ENCODE measurements at regions not wholly inside any gene's neighbourhood (a gene's known extent, or its start where the extent isn't known, plus 50 kb on each side); places are given as distances from the start of the nearest gene placed in this dataset.

- no peaks in the 10 kb centered on the region for H3K9me3 ChIP-seq
- H3K27me3 ChIP-seq = no peaks in the 10 kb centered on the region
- DNase-seq (no peak), ATAC-seq (peak; percentile 82)
- TF ChIP-seq CTCF (IDR thresholded peaks at IDR 0.05) = no peak
- H3K36me3 ChIP-seq = no peaks in the 10 kb centered on the region
- H3K27ac ChIP-seq = no peak overlapping the region
- no peaks in the 10 kb centered on the region for H3K4me1 ChIP-seq
- intact Hi-C loops (cut with DNase I) = no loop called here
- H3K4me3 ChIP-seq = no peak overlapping the region
These were observed 877.6 kb downstream of the SLC4A3 start for GRCh38 chr2:220504938-220505503.

GRCh38 chr2:220506466-220506865 lies 879.0 kb downstream of the SLC4A3 start:
- DNase-seq (no peak), ATAC-seq (no peak)
- H3K4me1 ChIP-seq = no peaks in the 10 kb centered on the region
- no peaks in the 10 kb centered on the region for H3K9me3 ChIP-seq
- no peaks in the 10 kb centered on the region for H3K27me3 ChIP-seq
- H3K27ac ChIP-seq = no peak overlapping the region
- TF ChIP-seq CTCF (IDR thresholded peaks at IDR 0.05) = no peak
- no peaks in the 10 kb centered on the region for H3K36me3 ChIP-seq
- intact Hi-C loops (cut with DNase I) = no loop called here
- H3K4me3 ChIP-seq = no peak overlapping the region

GRCh38 chr2:220509096-220509757 lies 881.8 kb downstream of the SLC4A3 start:
- Histone ChIP-seq H3K9me3 (no peaks in the 10 kb centered on the region), H3K4me1 (no peaks in the 10 kb centered on the region), H3K4me3 (no peak overlapping the region), H3K27ac (no peak overlapping the region), H3K27me3 (no peaks in the 10 kb centered on the region), H3K36me3 (no peaks in the 10 kb centered on the region)
- no peak for TF ChIP-seq CTCF (IDR thresholded peaks at IDR 0.05)
- ATAC-seq (no peak), DNase-seq (no peak)
- intact Hi-C loops (cut with DNase I) = no loop called here

- DNase-seq (no peak), ATAC-seq (no peak)
- Histone ChIP-seq H3K4me3 (no peak overlapping the region), H3K9me3 (no peaks in the 10 kb centered on the region), H3K36me3 (no peaks in the 10 kb centered on the region), H3K27me3 (no peaks in the 10 kb centered on the region), H3K4me1 (no peaks in the 10 kb centered on the region), H3K27ac (no peak overlapping the region)
- intact Hi-C loops (cut with DNase I) = no loop called here
- no peak for TF ChIP-seq CTCF (IDR thresholded peaks at IDR 0.05)
These were observed 882.5 kb downstream of the SLC4A3 start for GRCh38 chr2:220509966-220510365.

- intact Hi-C loops (cut with DNase I) = no loop called here
- no peak for ATAC-seq
These were observed 883.2 kb downstream of the SLC4A3 start for GRCh38 chr2:220510668-220511067.

More at GRCh38 chr2:220510668-220511067, 883.2 kb downstream of the SLC4A3 start:
- no peak for DNase-seq
- H3K4me1 ChIP-seq = no peaks in the 10 kb centered on the region
- TF ChIP-seq CTCF (IDR thresholded peaks at IDR 0.05) = no peak
- H3K4me3 ChIP-seq = no peak overlapping the region
- no peaks in the 10 kb centered on the region for H3K36me3 ChIP-seq
- H3K27ac ChIP-seq = no peak overlapping the region
- H3K9me3 ChIP-seq = no peaks in the 10 kb centered on the region
- H3K27me3 ChIP-seq = no peaks in the 10 kb centered on the region

Measured in upper lobe of right lung (tissue), 1 donor.